HG03196 (cell line): ENCODE measurements at regions not wholly inside any gene's neighbourhood (a gene's known extent, or its start where the extent isn't known, plus 50 kb on each side); places are given as distances from the start of the nearest gene placed in this dataset.
A peak's percentile ranks its signal among the peaks of the same experiment; 100 is the strongest.

Experiments
- ATAC-seq: cut with Tn5 transposase; IDR thresholded peaks from one replicate; pipeline ENCODE4 v1.9.1; 2021; ENCODE audit not compliant: unreplicated experiment

DNA sequence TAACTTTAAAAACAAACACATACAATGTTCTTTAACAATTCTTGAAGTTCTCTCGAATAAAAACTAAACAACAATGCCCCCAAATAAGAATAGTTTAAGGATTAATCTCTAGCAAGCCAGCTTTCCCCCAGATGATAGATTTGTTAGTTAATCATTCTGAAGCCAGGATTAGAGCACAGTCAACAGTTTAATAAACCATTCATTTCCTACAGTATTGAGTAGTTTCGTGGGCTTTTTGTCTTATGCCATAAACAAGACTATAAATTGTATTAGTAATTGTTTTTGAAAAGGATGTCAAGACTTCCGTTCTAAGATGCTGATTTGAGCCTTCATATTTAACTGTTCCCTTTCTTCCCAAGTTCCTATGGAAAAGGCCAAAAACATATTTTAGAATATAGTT lies 136.6 kb downstream of the PIK3R1 start:
- no peak for ATAC-seq

DNA sequence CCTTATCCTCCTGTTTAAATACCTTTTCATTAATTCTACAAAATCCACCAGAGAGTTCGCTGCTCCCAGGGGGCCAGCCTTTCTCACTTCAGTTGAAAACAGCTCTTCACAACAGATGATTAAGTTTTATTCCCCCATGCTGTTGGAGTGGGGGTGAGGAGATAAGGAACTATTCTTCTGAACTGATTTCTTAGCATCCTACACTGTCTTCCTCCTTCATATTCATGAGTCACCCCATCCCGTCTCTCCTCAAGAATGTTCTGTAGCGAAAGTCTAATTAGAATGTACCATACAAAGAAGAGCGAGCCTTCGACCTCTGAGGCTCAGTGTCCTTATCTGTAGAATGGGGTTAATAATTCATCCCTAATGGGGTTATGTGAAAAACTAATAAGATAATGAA lies 138.0 kb downstream of the PIK3R1 start:
- ATAC-seq: no peak

DNA sequence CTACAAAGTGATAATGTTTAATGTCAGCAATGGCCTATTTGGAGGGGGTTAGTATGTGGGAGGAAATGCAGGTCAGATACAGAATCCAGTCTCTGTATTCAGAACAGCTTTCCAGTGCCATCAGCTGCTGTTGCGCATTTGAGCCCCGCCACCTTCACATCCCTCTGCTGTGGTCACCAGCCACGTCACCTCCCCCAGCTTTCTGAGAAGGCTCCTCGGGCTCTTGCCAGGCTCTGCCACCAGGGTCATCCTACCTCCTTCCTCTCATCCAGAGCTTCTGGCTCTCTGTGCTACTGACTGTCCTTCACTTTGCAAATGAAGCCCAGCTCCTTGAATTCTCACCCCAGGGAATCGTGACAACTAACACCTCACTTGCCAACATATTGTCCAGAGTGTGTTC lies 138.8 kb downstream of the PIK3R1 start:
- ATAC-seq: no peak

DNA sequence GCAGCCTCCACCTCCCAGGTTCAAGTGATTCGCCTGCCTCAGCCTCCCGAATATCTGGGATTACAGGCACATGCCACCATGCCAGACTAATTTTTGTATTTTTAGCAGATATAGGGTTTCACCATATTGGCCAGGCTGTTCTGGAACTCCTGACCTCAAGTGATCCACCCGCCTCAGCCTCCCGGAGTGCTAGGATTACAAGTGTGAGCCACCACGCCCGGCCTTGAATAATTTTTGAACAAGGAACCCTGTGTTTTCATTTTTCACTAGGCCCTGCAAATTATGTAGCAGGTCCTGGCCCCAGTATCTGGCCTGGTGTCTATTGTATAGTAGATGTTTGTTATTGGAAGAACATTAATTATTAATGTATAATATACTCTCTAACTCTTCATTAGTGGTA lies 140.7 kb downstream of the PIK3R1 start:
- ATAC-seq: no peak

DNA sequence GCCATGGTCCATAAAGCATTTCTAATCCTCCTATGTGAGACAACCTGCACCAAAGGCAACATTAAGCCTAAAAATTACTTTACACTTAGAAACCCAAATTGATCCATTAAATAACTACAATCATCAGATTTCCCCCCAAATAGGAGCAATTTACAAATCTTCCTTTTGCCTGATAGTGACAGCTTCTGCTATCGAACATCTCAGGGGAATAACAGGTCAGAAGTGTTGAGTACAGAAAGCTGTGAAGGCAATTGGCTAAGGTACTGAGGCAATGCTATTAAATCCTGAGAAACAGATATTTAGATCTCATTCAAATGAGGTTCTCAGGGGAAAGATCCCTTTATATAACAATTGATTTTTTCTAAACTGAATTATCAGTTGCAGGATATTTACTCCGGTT lies 141.1 kb downstream of the PIK3R1 start:
- ATAC-seq: no peak

DNA sequence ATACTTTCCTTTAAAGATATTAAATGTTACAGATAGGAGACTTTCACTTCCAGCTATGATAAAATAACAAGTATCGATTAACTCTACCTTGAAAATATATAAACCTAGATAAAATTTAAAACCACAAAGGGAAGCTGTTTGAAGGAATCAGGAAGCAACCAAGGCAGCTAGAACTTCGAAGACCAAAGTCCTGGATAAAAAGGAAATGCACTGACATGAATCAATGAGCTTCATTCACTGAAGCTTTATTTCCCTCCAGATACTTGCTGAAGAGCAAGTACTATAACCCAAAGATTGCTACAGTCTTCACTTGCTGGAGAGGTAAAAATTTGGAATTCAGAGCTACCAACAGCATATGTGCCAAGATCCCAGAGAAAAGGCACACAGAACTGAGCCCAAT lies 144.1 kb downstream of the PIK3R1 start:
- no peak for ATAC-seq

DNA sequence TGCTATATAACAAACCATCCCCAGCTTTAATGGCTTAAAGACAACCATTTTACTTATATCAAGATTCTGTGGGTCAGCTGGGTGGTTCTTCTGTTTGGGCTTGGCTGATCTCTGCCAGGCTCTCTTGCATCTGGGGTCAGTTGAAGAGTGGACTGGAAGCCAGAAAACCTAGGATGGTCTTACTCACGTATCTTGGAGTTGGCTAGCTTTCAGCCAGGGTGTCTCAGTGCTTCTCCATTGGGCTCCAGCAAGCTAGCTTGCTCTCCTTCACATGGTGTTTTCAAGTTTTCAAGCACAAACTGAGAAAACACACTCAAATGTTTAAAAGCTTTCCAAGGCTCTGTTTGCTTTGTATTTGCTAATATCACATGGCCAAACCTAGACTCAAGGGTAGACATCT lies 146.8 kb downstream of the PIK3R1 start:
- ATAC-seq: no peak

DNA sequence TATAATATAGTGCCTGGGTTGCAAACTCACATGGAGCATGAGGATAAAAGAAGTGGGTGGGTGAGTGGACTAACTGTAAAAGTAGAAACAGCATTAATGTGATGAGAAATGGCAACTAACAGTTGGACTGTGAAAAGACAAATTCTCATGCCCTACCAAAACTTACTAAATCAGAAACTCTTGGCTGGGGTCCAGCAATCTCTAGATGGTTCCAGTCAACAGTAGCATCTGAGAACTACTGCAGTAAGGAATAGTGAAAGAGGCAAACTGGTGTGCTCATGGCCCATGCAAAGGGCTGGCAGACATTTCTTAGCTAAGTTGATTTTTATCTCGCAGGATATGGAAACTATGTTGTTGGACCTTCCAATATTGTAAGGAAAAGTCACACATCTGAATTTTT lies 150.3 kb downstream of the PIK3R1 start:
- ATAC-seq: no peak

DNA sequence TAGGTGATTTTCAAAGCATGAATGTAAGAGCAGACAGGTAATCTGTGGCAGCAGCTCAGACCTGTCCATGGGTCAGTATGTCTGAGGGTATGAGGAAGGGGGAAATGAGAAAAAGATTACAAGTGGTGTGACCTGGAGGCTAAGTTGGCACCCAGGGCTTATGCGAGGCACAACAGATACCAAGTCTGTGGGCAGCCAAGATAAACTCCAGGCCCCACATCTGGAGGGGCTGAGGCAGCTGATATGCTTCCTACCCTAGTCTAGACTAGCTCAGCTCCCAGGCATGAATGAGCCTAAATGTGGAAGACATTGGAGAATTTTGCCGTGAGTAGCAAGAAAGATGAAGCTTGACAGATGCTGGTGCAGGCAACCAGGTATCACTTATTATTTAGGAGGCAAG lies 151.7 kb downstream of the PIK3R1 start:
- ATAC-seq: no peak

DNA sequence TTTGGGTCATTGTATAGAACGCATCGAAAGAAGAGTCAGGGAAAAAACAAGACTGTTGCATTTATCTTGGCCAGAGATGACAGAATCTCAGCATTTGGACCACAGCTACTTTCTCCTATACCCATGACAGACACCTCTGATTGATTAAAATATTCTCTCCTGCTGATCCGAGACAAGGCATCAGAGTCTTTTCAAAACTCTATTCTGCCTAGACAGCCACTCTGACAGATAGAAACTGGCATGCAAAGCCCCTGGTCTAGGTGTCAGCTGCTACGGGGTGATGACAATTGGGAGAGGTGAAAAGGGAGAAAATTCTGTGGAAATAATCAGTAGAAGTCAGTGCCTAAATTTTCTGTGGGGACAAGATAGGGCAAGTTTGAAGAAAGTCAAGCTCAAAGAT lies 152.2 kb downstream of the PIK3R1 start:
- ATAC-seq: no peak

DNA sequence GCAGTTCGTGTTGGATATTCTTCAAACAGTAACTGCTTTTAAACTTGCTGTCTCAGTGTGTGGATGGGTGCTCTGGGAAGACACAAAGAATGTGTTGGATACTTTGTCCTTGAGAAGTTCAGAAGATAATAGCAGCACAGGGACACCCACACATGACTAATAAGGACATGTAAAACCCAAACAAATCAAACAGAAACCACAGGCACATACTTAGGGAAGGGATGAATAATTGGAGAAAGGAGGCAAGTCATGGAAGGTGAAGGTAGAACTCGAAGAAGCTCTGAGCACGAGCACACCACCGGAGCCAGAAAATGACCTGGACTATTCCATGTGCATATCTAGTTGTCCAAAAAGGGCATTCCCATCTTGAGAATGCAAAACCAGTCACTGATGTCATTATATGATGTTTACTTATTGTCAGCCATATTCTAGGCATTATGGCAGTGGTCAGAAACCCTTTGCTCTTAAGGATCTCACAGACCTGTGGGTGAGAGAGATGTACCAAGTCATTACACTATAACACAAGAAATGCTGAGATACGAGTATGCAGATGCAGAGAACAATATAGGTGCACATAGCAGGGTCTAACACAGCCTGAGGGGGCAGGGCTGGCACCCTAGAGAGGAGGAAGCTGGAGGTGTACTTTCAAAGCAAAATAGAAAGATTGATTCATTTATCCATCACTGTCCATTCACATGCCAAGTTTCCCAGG lies 152.9 kb downstream of the PIK3R1 start:
- ATAC-seq: no peak

DNA sequence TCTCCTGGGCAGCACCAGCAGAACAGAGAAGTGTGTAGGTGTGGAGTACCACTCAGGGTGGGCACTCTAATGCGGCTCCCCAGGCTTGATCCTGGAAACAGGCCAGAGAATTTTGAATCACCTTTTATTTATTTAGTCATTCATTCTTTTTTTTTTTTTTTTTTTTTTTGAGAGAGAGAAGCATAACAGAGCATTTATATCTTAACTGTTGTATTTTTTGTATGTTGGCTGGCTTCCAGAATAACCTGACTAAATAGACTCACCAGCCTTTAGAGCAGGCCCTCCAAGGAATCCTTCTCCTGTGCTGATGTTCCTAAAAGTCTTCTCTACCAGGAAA lies 153.4 kb downstream of the PIK3R1 start:
- ATAC-seq: no peak

DNA sequence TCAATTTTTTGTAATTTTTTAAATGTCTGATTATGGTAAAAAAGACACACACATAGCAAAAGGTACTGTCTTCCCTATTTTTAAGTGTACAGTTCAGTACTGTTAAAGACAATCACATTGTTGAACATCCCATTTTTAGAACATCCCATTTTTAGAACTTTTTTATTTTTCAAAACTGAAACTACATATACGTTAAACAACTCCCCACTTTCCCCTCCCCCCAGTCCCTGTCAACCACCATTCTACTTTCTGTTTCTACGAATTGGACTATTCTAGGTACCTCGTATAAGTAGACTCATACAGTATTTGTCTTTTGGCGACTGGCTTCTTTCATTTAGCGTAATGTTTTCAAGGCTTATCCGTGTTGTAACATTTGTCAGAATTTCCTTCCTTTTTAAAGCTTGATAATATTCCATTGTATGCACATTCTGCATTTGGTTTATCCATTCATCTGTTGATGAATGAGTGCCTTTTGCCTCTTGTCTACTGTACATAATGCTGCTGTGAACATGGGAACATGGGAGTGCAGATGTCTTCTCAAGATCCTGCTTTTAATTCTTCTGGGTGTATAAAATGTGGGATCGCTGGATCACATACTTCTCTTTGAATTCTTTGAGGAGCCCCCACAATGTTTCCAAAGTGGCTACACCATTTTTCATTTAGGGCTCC lies 154.0 kb downstream of the PIK3R1 start:
- no peak for ATAC-seq

DNA sequence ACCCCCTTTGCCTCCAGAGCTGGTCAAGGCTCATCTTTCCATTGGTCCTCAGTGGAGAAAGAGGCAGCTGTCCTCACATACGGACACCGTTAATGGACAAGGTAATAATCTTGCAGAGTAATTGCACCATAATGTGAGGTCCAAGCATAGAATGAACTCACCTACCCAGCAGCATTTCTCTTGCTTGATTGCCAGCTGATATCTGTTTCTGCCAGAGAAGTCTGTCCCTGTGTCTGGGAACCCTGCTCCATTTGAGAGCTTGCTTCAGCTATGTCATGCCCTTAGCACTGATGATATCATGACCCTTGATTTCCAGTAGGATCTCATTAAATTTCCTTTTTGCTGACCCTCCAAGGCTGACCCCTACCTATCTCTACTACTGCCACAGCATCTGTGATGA lies 154.6 kb downstream of the PIK3R1 start:
- no peak for ATAC-seq

DNA sequence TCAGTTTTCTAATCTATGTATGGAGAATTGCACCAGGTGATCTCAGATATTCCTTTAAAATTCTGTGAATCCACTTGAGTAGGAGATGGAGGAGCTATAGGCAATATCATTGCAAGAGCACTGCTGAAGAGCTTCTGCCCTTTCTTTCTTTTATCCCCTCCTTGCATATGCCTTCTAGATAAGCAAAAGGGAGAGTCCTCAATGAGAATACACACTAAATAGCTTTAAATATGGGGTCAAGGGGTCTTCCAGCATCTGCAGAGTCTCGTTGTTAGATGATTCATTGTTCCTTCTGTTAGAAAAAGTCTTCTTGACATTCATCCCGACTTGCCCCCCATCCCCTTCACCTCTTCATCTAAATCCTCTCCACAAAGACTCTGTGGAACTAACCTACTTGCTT lies 156.1 kb downstream of the PIK3R1 start:
- ATAC-seq: no peak

DNA sequence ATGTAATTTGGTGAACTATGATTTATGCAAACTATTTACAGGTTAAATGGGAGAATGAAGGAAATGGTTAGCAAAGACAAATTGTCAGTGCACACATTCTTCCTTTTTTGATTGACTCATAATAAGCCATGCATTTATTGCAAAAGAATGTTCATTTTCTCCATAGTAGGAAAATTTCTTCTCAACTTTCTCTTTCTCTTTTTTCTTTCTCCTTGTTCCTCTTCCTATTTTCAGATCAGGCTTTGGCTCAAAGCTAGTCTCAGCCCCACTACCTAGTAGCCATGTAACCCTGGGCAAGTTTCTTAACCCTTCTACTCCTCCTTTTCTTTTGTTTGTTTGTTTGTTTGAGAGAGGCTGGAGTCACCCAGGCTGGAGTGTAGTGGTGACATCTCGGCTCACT lies 156.6 kb downstream of the PIK3R1 start:
- ATAC-seq: no peak

DNA sequence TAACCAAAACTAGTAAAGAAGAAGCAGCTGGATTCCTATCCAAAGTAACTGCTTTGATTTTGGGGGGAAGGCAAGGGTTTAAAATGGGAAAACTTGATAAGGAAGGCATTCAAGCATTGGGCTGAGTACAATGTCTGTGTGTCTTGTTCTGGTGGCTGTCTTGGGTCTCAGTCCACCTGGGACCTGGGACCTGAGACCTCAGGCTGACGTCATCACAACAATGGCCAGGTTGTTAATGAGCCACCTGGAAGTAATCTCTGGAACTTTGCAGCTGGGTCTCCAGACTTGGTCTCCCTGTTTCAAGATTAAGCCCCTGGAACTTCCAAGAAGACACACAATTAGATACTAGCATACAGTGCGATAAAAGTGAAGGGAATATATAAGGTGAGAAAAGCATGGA lies 157.5 kb downstream of the PIK3R1 start:
- no peak for ATAC-seq

DNA sequence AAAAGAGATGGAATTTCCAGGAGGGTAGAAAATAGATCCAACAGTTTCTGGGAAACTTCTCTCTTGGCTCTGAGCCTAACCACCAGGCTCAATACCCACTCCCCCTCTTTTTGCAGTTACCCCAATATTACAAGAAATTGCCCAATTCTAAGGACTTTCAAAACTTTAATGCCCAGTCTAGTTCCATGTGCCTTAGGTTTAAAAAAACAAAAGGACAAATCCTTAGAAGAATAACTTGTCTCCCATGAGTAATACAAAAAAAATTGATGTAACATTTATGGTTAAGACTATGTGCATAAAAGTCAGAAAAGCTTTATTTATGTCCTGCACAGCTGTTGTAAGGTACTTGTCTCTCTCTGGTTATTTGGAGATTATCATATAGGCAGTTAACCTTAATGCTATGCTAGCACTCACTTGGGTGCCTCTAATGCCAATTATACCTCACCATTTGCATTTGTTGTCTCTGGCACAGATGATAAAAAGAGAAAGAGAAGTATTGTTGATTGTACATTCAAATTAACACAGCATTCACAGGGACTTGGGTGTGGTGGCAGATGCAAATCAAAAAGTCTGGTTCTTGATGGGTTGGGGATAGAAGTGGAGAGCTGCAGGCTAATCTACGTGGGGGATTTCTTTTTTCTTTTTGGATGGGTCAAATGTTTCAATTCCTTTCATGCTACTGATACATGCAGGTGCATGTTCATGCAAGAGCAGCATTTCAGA lies 159.4 kb downstream of the PIK3R1 start:
- ATAC-seq: no peak

DNA sequence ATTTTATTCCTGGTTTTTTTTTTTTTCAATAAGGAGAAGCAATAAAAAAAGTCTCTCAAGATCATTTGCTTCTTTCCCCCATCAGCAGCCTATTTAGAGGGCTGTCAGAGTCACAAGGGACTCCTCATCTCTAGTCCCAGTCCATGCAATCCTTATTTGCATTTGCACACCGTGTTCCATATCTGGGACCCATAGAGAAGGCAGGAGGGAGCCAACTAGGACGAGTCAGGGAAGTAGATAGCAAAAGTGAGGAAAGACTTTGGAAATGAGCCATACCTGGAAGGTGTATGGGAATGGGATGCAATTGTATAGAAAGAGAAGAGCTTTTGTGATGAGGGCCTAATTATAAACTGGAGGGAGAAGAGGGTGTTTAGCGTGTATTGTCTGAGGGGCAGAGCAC lies 160.0 kb downstream of the PIK3R1 start:
- ATAC-seq: no peak

DNA sequence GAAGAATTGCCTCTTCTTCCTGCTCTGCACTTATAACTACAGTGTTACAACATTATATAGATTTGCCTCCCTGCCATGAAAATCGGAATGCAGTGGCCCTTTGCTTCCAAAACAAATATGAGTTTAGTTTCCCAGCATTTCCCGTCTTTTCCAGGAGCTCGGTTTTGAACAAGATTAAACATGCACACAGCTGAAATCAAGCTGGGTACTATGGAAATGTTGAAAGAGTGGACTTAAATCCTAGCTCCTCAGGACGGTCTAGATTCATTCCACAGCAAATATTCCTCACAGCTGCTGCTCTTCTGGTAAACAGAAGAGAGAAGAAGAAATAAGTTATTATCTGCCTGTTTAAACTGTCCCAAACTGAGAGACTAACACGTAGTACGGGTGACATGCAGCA lies 161.4 kb downstream of the PIK3R1 start:
- ATAC-seq: no peak

DNA sequence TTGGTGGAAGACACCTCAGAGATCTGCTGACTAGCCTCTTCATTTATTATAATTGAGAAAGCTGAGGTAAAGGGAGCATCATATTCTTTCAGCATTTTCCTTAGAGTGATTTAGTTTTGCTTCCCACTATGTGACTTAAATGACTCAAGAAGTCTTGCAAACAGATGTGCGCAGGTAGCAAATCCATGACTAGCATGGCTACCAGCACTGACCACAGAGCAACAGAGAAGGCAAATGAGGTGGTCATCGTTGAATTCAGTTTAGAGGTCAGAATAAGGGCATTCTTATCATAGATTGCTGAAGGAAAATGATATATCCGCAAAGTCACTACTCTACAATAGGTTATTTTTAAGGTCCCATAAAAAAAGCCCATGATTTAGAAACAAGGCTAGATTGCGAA lies 162.2 kb downstream of the PIK3R1 start:
- no peak for ATAC-seq

DNA sequence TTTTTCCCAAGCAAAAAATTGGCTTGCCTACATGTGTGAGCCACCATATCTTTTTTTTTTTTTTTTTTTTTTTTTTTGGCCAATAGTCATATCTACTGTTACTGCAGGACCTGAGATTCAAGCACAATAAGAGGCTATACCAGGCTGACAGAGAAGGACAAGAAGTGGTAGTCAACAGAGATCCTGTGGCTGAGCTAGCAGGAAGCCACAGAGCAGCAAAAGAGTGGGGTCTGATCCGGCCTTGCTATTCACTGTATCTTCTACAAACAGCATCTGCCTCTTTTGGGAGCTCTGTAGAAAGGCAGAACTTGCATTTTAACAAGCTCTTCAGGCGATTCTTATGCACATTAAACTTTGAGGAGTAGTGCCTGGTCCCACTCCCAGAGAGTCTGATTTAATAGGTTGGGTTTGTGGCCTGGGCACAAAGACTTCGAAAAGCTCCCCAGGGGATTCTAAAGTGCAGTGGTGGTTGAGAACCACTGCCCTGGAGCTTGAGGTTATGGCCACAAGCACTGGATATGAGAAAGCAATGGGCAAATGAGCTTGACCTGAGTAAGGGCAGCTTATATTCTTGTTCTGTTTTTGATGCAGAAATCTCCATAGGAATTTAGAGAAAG lies 162.8 kb downstream of the PIK3R1 start:
- peak; percentile 81 for ATAC-seq
